Fibroblast of skin of back (primary cell): ENCODE measurements at regions not wholly inside any gene's neighbourhood (a gene's known extent, or its start where the extent isn't known, plus 50 kb on each side); places are given as distances from the start of the nearest gene placed in this dataset.
A peak's percentile ranks its signal among the peaks of the same experiment; 100 is the strongest.
"Not testable (repeated sequence)": the region's sequence is repeated elsewhere in the genome, so short reads cannot be mapped to it uniquely, and the experiment has no call there.

Source experiments
- DNase-seq: peaks from one replicate; pipeline ENCODE4 v3.0.0-alpha.2; 2013

- no peak for DNase-seq
These were observed 150.6 kb downstream of the SI start for GRCh38 chr3:164927728-164928127.

GRCh38 chr3:164918905-164919304, 159.4 kb downstream of the SI start:
- DNase-seq: no peak

GRCh38 chr3:164912916-164913315, 165.4 kb downstream of the SI start:
- no peak for DNase-seq

- no peak for DNase-seq
These were observed 174.4 kb downstream of the SI start for GRCh38 chr3:164903820-164904451.

- no peak for DNase-seq
These were observed 181.0 kb downstream of the SI start for GRCh38 chr3:164897342-164897741.

- no peak for DNase-seq
These were observed 188.2 kb downstream of the SI start for GRCh38 chr3:164890061-164890460.

- DNase-seq: no peak
These were observed 195.1 kb downstream of the SI start for GRCh38 chr3:164883171-164883570.

- DNase-seq: no peak
These were observed 199.1 kb downstream of the SI start for GRCh38 chr3:164879201-164879600.

GRCh38 chr3:164864454-164864853, 213.8 kb downstream of the SI start:
- DNase-seq: no peak

- no peak for DNase-seq
These were observed 225.4 kb downstream of the SI start for GRCh38 chr3:164852866-164853265.

GRCh38 chr3:164851905-164852304, 226.4 kb downstream of the SI start:
- DNase-seq: no peak

- DNase-seq: no peak
These were observed 227.1 kb downstream of the SI start for GRCh38 chr3:164851204-164851603.

GRCh38 chr3:164848923-164849322, 229.4 kb downstream of the SI start:
- no peak for DNase-seq

- DNase-seq: no peak
These were observed 232.6 kb downstream of the SI start for GRCh38 chr3:164845739-164846138.

GRCh38 chr3:164832216-164832615, 246.1 kb downstream of the SI start:
- peak; percentile 22 for DNase-seq

GRCh38 chr3:164818318-164818717, 260.0 kb downstream of the SI start:
- DNase-seq: no peak

GRCh38 chr3:164814106-164814505, 264.2 kb downstream of the SI start:
- no peak for DNase-seq

GRCh38 chr3:164812042-164812441, 266.3 kb downstream of the SI start:
- no peak for DNase-seq

- DNase-seq: peak; percentile 21
These were observed 272.1 kb downstream of the SI start for GRCh38 chr3:164806188-164806587.

GRCh38 chr3:164794099-164794498, 284.2 kb downstream of the SI start:
- no peak for DNase-seq

GRCh38 chr3:164791263-164791662, 287.0 kb downstream of the SI start:
- DNase-seq: no peak

- DNase-seq: not testable (repeated sequence)
These were observed 293.9 kb downstream of the SI start for GRCh38 chr3:164784407-164784806.

- DNase-seq: no peak
These were observed 296.5 kb downstream of the SI start for GRCh38 chr3:164781755-164782154.

GRCh38 chr3:164779816-164780215, 298.5 kb downstream of the SI start:
- no peak for DNase-seq

GRCh38 chr3:164752812-164753211, 325.5 kb downstream of the SI start:
- no peak for DNase-seq
